ENCODE measurements at regions not wholly inside any gene's neighbourhood (a gene's known extent, or its start where the extent isn't known, plus 50 kb on each side); places are given as distances from the start of the nearest gene placed in this dataset.

- DNase-seq (ENCODE audit: low spot score) (no peak), FAIRE-seq (no peak)
These were observed 87.0 kb upstream of the TRPC3 start for GRCh38 chr4:122038896-122039295.

- no peak for DNase-seq (ENCODE audit: low spot score)
These were observed 82.8 kb upstream of the TRPC3 start for GRCh38 chr4:122034619-122035018.

GRCh38 chr4:122027203-122027602, 75.3 kb upstream of the TRPC3 start:
- DNase-seq (ENCODE audit: low spot score), result no peak
- no peak for FAIRE-seq

More at GRCh38 chr4:122034619-122035018, 82.8 kb upstream of the TRPC3 start:
- FAIRE-seq, result no peak

GRCh38 chr4:122017296-122017695, 65.4 kb upstream of the TRPC3 start:
- no peak for FAIRE-seq

GRCh38 chr4:122015203-122015602, 63.3 kb upstream of the TRPC3 start:
- no peak for FAIRE-seq

More at GRCh38 chr4:122017296-122017695, 65.4 kb upstream of the TRPC3 start:
- no peak for DNase-seq (ENCODE audit: low spot score)

GRCh38 chr4:122012735-122013134, 60.9 kb upstream of the TRPC3 start:
- no peak for DNase-seq (ENCODE audit: low spot score)
- no peak for FAIRE-seq

More at GRCh38 chr4:122015203-122015602, 63.3 kb upstream of the TRPC3 start:
- no peak for DNase-seq (ENCODE audit: low spot score)

GRCh38 chr4:122010610-122011009, 58.8 kb upstream of the TRPC3 start:
- DNase-seq (ENCODE audit: low spot score), result peak; percentile 18
- FAIRE-seq, result peak; percentile 17

- FAIRE-seq (no peak), DNase-seq (ENCODE audit: low spot score) (no peak)
These were observed 57.7 kb upstream of the TRPC3 start for GRCh38 chr4:122009524-122009923.

GRCh38 chr4:122007016-122007415, 55.2 kb upstream of the TRPC3 start:
- FAIRE-seq, result no peak
- no peak for DNase-seq (ENCODE audit: low spot score)

- FAIRE-seq (no peak), DNase-seq (ENCODE audit: low spot score) (no peak)
These were observed 53.4 kb upstream of the TRPC3 start for GRCh38 chr4:122005064-122005755.

- DNase-seq (ENCODE audit: low spot score) (peak; percentile 35), FAIRE-seq (no peak)
These were observed 51.5 kb upstream of the TRPC3 start for GRCh38 chr4:122003335-122003734.

All from urothelium cell line (cell line).